Aorta (tissue), 5 donors: ENCODE measurements at regions not wholly inside any gene's neighbourhood (a gene's known extent, or its start where the extent isn't known, plus 50 kb on each side); places are given as distances from the start of the nearest gene placed in this dataset.

Experiments used
- ATAC-seq: fragments of 200-7000 bp; cut with Tn5 transposase; one replicate; pipeline ENCODE4 v1.9.1; 2022; ENCODE audit warnings: moderate library complexity; ENCODE audit not compliant: low FRiP score
- DNase-seq, 2 donors: peaks; one replicate each; pipeline ENCODE4 v3.0.0-alpha.2; 2020
- H3K27ac ChIP-seq, 2 donors: one replicate each; pipeline ENCODE4 v1.5.1; 2013; ENCODE audit warnings: low read length in 2 of 2, mild to moderate bottlenecking in 2 of 2, moderate library complexity in 2 of 2, control low read depth in 1 of 2, inconsistent platforms in 1 of 2, low read depth in 1 of 2
- H3K27me3 ChIP-seq, 2 donors: one replicate each; pipeline ENCODE4 v1.6.1; 2013; ENCODE audit warnings: control low read depth in 1 of 2, low read length in 1 of 2, mild to moderate bottlenecking in 1 of 2, moderate library complexity in 1 of 2; ENCODE audit not compliant: insufficient read depth in 2 of 2, control insufficient read depth in 1 of 2
- H3K36me3 ChIP-seq, 2 donors: one replicate each; pipeline ENCODE4 v1.6.1; 2013; ENCODE audit warnings: control low read depth in 1 of 2, low read length in 1 of 2, mild to moderate bottlenecking in 1 of 2; ENCODE audit not compliant: insufficient read depth in 2 of 2, control insufficient read depth in 1 of 2
- H3K4me1 ChIP-seq, 2 donors: one replicate each; pipeline ENCODE4 v1.6.1; 2013; ENCODE audit warnings: low read length in 2 of 2, control low read depth in 1 of 2, mild to moderate bottlenecking in 1 of 2, moderate library complexity in 1 of 2; ENCODE audit not compliant: insufficient read depth in 2 of 2, control insufficient read depth in 1 of 2
- H3K4me3 ChIP-seq, 2 donors: one replicate each; pipeline ENCODE4 v1.5.1; 2013; ENCODE audit warnings: low read length in 2 of 2, control low read depth in 1 of 2, mild to moderate bottlenecking in 1 of 2
- H3K9me3 ChIP-seq: one replicate; pipeline ENCODE4 v1.6.1; 2013; ENCODE audit warnings: mild to moderate bottlenecking, low read length; ENCODE audit not compliant: control insufficient read depth
- WGBS, 2 donors: extraction: QIAGEN DNeasy Blood & Tissue Kit; methylation state at CpG; one replicate each; pipeline ENCODE4 v1.1.7; 2013; 5-methylcytosine and 5-hydroxymethylcytosine counted together
- intact Hi-C, 2 donors: fragments of 100-400 bp; cut with DNase I; formaldehyde crosslinking; loops; one replicate each; pipeline versions ENCODE4 v1.14.2 to v1.15.0; 2022
- donor health status: healthy with polysubstance abuse.
- donor health status: Bipolar disorder and iron deficiency.
- donor health status: DM: no; HTN: no; CAD: no.
- donor health status: DM: no; HTN: no; CAD: no.
- donor health status: DM: yes; HTN: yes; CAD: no.

GRCh38 chr16:80441935-80442334 lies 98.9 kb upstream of the DYNLRB2 start:
- Histone ChIP-seq H3K27ac (no peak overlapping the region), H3K9me3 (no peaks in the 10 kb centered on the region), H3K4me1 (no peaks in the 10 kb centered on the region), H3K36me3 (no peaks in the 10 kb centered on the region), H3K4me3 (no peak overlapping the region), H3K27me3 (no peaks in the 10 kb centered on the region)
- intact Hi-C loops: no loop called here
- DNase-seq (no peak), ATAC-seq (no peak)
- 75 to 84% methylated on average over 1 of the region's 1 CpG for WGBS, 2 donors

GRCh38 chr16:80440667-80441066 lies 100.1 kb upstream of the DYNLRB2 start:
- 66 to 69% methylated on average over 2 of the region's 2 CpGs for WGBS, 2 donors
- DNase-seq (no peak), ATAC-seq (no peak)
- Histone ChIP-seq H3K27ac (no peak overlapping the region), H3K36me3 (no peaks in the 10 kb centered on the region), H3K27me3 (no peaks in the 10 kb centered on the region), H3K4me3 (no peak overlapping the region), H3K4me1 (no peaks in the 10 kb centered on the region), H3K9me3 (no peaks in the 10 kb centered on the region)
- intact Hi-C loops: no loop called here

- WGBS, 2 donors: 91 to 100% methylated on average over 2 of the region's 2 CpGs
- no peak for DNase-seq
- Histone ChIP-seq H3K4me1 (no peaks in the 10 kb centered on the region), H3K27me3 (no peaks in the 10 kb centered on the region), H3K4me3 (no peak overlapping the region), H3K27ac (no peak overlapping the region), H3K9me3 (no peaks in the 10 kb centered on the region), H3K36me3 (no peaks in the 10 kb centered on the region)
- intact Hi-C loops: no loop called here
- no peak for ATAC-seq
Observed at GRCh38 chr16:80437707-80438106, 103.1 kb upstream of the DYNLRB2 start.

DNA sequence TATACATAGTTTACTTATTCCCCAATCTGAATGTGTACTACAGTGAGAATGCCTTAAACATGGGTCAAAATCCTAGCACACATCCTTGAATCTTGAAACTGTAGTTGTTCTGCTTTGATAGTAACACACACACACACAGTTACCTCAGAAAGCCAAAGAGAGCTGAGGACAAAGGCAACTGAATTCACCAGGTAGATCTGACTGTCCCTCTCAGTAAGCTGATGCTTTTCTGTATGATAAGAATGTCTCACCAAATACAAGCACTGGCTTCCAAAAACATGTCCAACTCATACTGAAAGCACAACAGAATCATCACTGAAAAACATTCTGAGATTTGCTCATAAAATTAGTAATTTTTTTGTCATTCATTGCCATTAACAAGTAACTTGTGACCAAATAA lies 104.3 kb upstream of the DYNLRB2 start:
- Histone ChIP-seq H3K4me3 (no peak overlapping the region), H3K36me3 (no peaks in the 10 kb centered on the region), H3K9me3 (no peaks in the 10 kb centered on the region), H3K27me3 (no peaks in the 10 kb centered on the region), H3K27ac (no peak overlapping the region), H3K4me1 (no peaks in the 10 kb centered on the region)
- DNase-seq (no peak), ATAC-seq (no peak)
- intact Hi-C loops: no loop called here

GRCh38 chr16:80433623-80434022 lies 107.2 kb upstream of the DYNLRB2 start:
- H3K27me3 ChIP-seq: no peaks in the 10 kb centered on the region
- no peak overlapping the region for H3K4me3 ChIP-seq
- no peaks in the 10 kb centered on the region for H3K9me3 ChIP-seq
- no peak for DNase-seq
- intact Hi-C loops: no loop called here
- 81 to 86% methylated on average over 2 of the region's 2 CpGs for WGBS, 2 donors
- no peak overlapping the region for H3K27ac ChIP-seq
- no peaks in the 10 kb centered on the region for H3K4me1 ChIP-seq
- H3K36me3 ChIP-seq: no peaks in the 10 kb centered on the region
- ATAC-seq: no peak

- intact Hi-C loops: no loop called here
- Histone ChIP-seq H3K9me3 (no peaks in the 10 kb centered on the region), H3K4me1 (no peaks in the 10 kb centered on the region), H3K36me3 (no peaks in the 10 kb centered on the region), H3K27ac (no peak overlapping the region), H3K4me3 (no peak overlapping the region), H3K27me3 (no peaks in the 10 kb centered on the region)
- ATAC-seq (no peak), DNase-seq (no peak)
- 66 to 67% methylated on average over 2 of the region's 2 CpGs for WGBS, 2 donors
Observed at GRCh38 chr16:80427795-80428194, 113.0 kb upstream of the DYNLRB2 start.

DNA sequence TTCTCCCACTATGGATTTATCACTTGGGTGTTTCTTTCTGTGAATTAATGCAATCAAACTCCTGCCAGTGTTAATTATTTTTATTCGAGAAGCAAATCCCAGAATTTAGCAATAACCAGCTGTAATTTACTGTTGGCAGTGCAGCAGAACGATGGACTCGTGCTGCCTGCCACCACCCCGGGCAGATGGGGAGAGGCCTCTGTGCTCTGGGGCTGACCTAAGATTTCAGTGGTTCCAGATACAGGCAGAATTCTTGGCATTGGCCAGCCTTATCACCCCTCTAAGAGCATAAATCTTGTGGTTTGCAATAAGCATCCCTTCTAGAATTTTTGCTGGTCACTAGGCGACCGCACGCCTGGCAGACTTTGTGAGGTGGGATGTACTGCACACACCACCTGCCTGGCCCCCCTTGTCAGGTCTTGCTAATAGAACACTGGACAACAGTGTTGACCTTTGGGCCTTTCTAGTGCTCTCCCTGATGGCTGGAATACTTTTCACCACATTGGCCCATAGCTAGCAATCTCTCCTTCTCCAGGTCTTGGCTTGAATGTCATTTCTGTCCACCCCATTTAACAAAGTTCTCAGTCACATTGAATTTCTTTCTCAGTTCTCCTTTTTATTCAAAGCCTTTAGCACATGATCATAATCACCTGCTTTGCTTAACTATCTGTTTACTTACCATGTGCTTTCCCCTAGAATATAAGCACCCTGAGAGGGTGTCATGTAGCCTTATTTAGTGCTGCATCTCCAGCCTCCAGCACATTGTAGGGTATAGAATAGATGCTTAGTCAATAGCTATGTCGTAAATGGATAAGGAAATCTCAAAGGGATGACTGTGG lies 122.1 kb upstream of the DYNLRB2 start:
- H3K4me3 ChIP-seq: no peak overlapping the region
- no peaks in the 10 kb centered on the region for H3K27me3 ChIP-seq
- H3K4me1 ChIP-seq: no peaks in the 10 kb centered on the region
- 92 to 97% methylated on average over 8 of the region's 8 CpGs for WGBS, 2 donors
- H3K36me3 ChIP-seq: no peaks in the 10 kb centered on the region
- no peaks in the 10 kb centered on the region for H3K9me3 ChIP-seq
- ATAC-seq (no peak), DNase-seq (no peak)
- intact Hi-C loops: no loop called here
- H3K27ac ChIP-seq: no peak overlapping the region

GRCh38 chr16:80417706-80418271 lies 123.0 kb upstream of the DYNLRB2 start:
- intact Hi-C loops: no loop called here
- Histone ChIP-seq H3K9me3 (no peaks in the 10 kb centered on the region), H3K27ac (no peak overlapping the region), H3K27me3 (no peaks in the 10 kb centered on the region), H3K36me3 (no peaks in the 10 kb centered on the region), H3K4me3 (no peak overlapping the region), H3K4me1 (no peaks in the 10 kb centered on the region)
- WGBS, 2 donors: 94% methylated on average over 4 of the region's 4 CpGs
- ATAC-seq (no peak), DNase-seq (no peak)

- Histone ChIP-seq H3K4me3 (no peak overlapping the region), H3K27ac (no peak overlapping the region), H3K27me3 (no peaks in the 10 kb centered on the region), H3K36me3 (no peaks in the 10 kb centered on the region), H3K9me3 (peaks cover 2% of the 10 kb centered on the region), H3K4me1 (no peaks in the 10 kb centered on the region)
- 95 to 96% methylated on average over 1 of the region's 1 CpG for WGBS, 2 donors
- no peak for ATAC-seq
- intact Hi-C loops: no loop called here
- no peak for DNase-seq
Observed at GRCh38 chr16:80408014-80408413, 132.8 kb upstream of the DYNLRB2 start.
